COR-L47 (cell line): ENCODE measurements at regions not wholly inside any gene's neighbourhood (a gene's known extent, or its start where the extent isn't known, plus 50 kb on each side); places are given as distances from the start of the nearest gene placed in this dataset.
"Not testable (repeated sequence)": the region's sequence is repeated elsewhere in the genome, so short reads cannot be mapped to it uniquely, and the experiment has no call there.

ENCODE experiments used
- DNase-seq: peaks from one replicate; lab custom pipeline; 2025; lab: John Stamatoyannopoulos, UW

- no peak for DNase-seq
These were observed 133.2 kb upstream of the RCN1 start for GRCh38 chr11:31957674-31958073.

GRCh38 chr11:31956310-31956709, 134.6 kb upstream of the RCN1 start:
- no peak for DNase-seq

- DNase-seq, result no peak
These were observed 135.0 kb upstream of the RCN1 start for GRCh38 chr11:31955838-31956237.

GRCh38 chr11:31953803-31954327, 137.0 kb upstream of the RCN1 start:
- no peak for DNase-seq

- not testable (repeated sequence) for DNase-seq
These were observed 138.6 kb upstream of the PAX6 start for GRCh38 chr11:31949733-31950200.

GRCh38 chr11:31947051-31947450, 135.9 kb upstream of the PAX6 start:
- no peak for DNase-seq

GRCh38 chr11:31943056-31943780, 132.1 kb upstream of the PAX6 start:
- no peak for DNase-seq

- DNase-seq, result no peak
These were observed 129.4 kb upstream of the PAX6 start for GRCh38 chr11:31940371-31941037.

GRCh38 chr11:31939004-31939403, 127.9 kb upstream of the PAX6 start:
- no peak for DNase-seq

- no peak for DNase-seq
These were observed 125.2 kb upstream of the PAX6 start for GRCh38 chr11:31936312-31936711.

GRCh38 chr11:31932879-31933278, 121.8 kb upstream of the PAX6 start:
- no peak for DNase-seq

GRCh38 chr11:31927982-31928381, 116.9 kb upstream of the PAX6 start:
- no peak for DNase-seq

GRCh38 chr11:31926816-31927528, 115.8 kb upstream of the PAX6 start:
- no peak for DNase-seq

GRCh38 chr11:31926106-31926505, 115.0 kb upstream of the PAX6 start:
- DNase-seq, result no peak

GRCh38 chr11:31922450-31922849, 111.3 kb upstream of the PAX6 start:
- DNase-seq, result no peak

GRCh38 chr11:31921081-31921480, 110.0 kb upstream of the PAX6 start:
- no peak for DNase-seq

GRCh38 chr11:31919175-31919574, 108.1 kb upstream of the PAX6 start:
- DNase-seq, result no peak

GRCh38 chr11:31915867-31916266, 104.7 kb upstream of the PAX6 start:
- no peak for DNase-seq

- no peak for DNase-seq
These were observed 102.9 kb upstream of the PAX6 start for GRCh38 chr11:31913985-31914384.

- no peak for DNase-seq
These were observed 101.7 kb upstream of the PAX6 start for GRCh38 chr11:31912808-31913207.

GRCh38 chr11:31910950-31911576, 99.9 kb upstream of the PAX6 start:
- DNase-seq, result no peak
